Mammary epithelial cell (primary cell): ENCODE measurements at regions not wholly inside any gene's neighbourhood (a gene's known extent, or its start where the extent isn't known, plus 50 kb on each side); places are given as distances from the start of the nearest gene placed in this dataset.

Experiments used
- EZH2 ChIP-seq: IDR thresholded peaks from 2 replicates; pipeline ENCODE4 v1.6.1; 2012; ENCODE audit warnings: low read length, inconsistent platforms, borderline replicate concordance
- TF ChIP-seq, protein P1 (sequence below), 2 donors: IDR thresholded peaks in 1 of 2; conservative IDR thresholded peaks in 1 of 2; 2 replicates each; pipeline ENCODE4 v1.5.1; 2011 to 2012; ENCODE audit warnings: inconsistent platforms in 2 of 2, low read length in 2 of 2, mild to moderate bottlenecking in 2 of 2, control low read depth in 1 of 2, low read depth in 1 of 2; ENCODE audit not compliant: insufficient read depth in 1 of 2; ENCODE audit errors: extremely low read depth in 1 of 2

DNA sequence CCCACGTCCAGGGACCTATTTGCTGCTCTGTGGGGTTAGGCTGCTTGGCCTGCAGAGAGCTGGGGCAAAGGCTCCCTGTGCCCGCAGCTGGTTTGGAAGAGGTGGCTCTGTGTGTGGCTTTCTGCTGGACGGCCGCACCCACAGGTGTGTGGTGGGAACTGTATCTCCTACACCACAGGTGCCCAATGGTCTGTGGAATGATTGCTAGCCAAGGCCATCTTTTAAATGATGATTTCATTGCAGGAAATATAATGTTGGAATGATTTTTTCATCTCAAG, 178.4 kb downstream of the DLL1 start:
- TF ChIP-seq, protein P1, sequence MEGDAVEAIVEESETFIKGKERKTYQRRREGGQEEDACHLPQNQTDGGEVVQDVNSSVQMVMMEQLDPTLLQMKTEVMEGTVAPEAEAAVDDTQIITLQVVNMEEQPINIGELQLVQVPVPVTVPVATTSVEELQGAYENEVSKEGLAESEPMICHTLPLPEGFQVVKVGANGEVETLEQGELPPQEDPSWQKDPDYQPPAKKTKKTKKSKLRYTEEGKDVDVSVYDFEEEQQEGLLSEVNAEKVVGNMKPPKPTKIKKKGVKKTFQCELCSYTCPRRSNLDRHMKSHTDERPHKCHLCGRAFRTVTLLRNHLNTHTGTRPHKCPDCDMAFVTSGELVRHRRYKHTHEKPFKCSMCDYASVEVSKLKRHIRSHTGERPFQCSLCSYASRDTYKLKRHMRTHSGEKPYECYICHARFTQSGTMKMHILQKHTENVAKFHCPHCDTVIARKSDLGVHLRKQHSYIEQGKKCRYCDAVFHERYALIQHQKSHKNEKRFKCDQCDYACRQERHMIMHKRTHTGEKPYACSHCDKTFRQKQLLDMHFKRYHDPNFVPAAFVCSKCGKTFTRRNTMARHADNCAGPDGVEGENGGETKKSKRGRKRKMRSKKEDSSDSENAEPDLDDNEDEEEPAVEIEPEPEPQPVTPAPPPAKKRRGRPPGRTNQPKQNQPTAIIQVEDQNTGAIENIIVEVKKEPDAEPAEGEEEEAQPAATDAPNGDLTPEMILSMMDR (conservative IDR thresholded peaks at IDR 0.05 in 1 of 2, IDR thresholded peaks at IDR 0.05 in 1 of 2; ENCODE audit: extremely low read depth in 1 of 2, insufficient read depth in 1 of 2, low read depth in 1 of 2, low read length in 2 of 2), result no peak
- no peak for TF ChIP-seq EZH2
